Panc1 (cell line): ENCODE measurements at regions not wholly inside any gene's neighbourhood (a gene's known extent, or its start where the extent isn't known, plus 50 kb on each side); places are given as distances from the start of the nearest gene placed in this dataset.

Experiments used
- ATAC-seq: fragments of 200-7000 bp; cut with Tn5 transposase; 2 replicates; pipeline ENCODE4 v1.9.1; 2020; ENCODE audit warnings: mild to moderate bottlenecking, moderate library complexity
- BruUV-seq: library from RNA; stranded (reverse); fragments of 400-500 nt; replicated peaks from 2 replicates; lab custom pipeline; 2021; lab: Mats Ljungman, UMichigan
- CTCF ChIA-PET: fragments of 300-600 bp; sonication (Branson Sonifier 250); formaldehyde crosslinking; loops from one replicate; lab custom pipeline; 2022; ENCODE audit warnings: antibody characterized with exemption; lab: Charles Lee
- POLR2A ChIA-PET: fragments of 300-600 bp; sonication (Branson Sonifier 250); formaldehyde crosslinking; loops from one replicate; lab custom pipeline; 2022; ENCODE audit warnings: antibody characterized with exemption; lab: Charles Lee
- DNase-seq: peaks from one replicate; pipeline ENCODE4 v3.0.0-alpha.2; 2010; ENCODE audit warnings: low read depth, low spot score
- H3K27ac ChIP-seq: 2 replicates; pipeline ENCODE4 v1.5.1; 2011; ENCODE audit warnings: mild to moderate bottlenecking, low read length, inconsistent platforms
- H3K27me3 ChIP-seq: fragments of 200-500 bp; sonication (Bioruptor generic); 2 replicates; pipeline ENCODE4 v1.6.0; 2014; ENCODE audit warnings: low read length, inconsistent platforms; ENCODE audit not compliant: control insufficient read depth, insufficient read depth
- H3K36me3 ChIP-seq: fragments of 200-500 bp; sonication (Bioruptor generic); 2 replicates; pipeline ENCODE4 v1.5.1; 2014; ENCODE audit warnings: inconsistent platforms, mild to moderate bottlenecking, low read length, moderate library complexity; ENCODE audit not compliant: control insufficient read depth, insufficient read depth
- H3K4me1 ChIP-seq: 2 replicates; pipeline ENCODE4 v1.5.1; 2011; ENCODE audit warnings: inconsistent platforms, mild to moderate bottlenecking, low read length, moderate library complexity; ENCODE audit not compliant: control insufficient read depth, insufficient read depth
- H3K4me3 ChIP-seq, 2 experiments: 2 replicates each; pipeline ENCODE4 v1.5.1; 2011 to 2012; ENCODE audit warnings: low read depth in 2 of 2, low read length in 2 of 2, mild to moderate bottlenecking in 2 of 2, inconsistent platforms in 1 of 2, moderate library complexity in 1 of 2
- H3K9me3 ChIP-seq: fragments of 200-500 bp; sonication (Bioruptor generic); 2 replicates; pipeline ENCODE4 v1.5.1; 2014; ENCODE audit warnings: low read depth, mild to moderate bottlenecking, inconsistent platforms, low read length, moderate library complexity; ENCODE audit not compliant: control insufficient read depth, insufficient read depth
- POLR2AphosphoS5 ChIP-seq: IDR thresholded peaks from 2 replicates; pipeline ENCODE4 v1.6.1; 2012; ENCODE audit warnings: mild to moderate bottlenecking, low read depth, low read length, moderate library complexity
- SIN3A ChIP-seq: IDR thresholded peaks from 2 replicates; pipeline ENCODE4 v1.6.1; 2012; ENCODE audit warnings: low read depth, mild to moderate bottlenecking, low read length, moderate library complexity, borderline replicate concordance; ENCODE audit not compliant: insufficient read depth
- TCF7L2 ChIP-seq: IDR thresholded peaks from 2 replicates; pipeline ENCODE4 v1.6.1; 2011; ENCODE audit warnings: mild to moderate bottlenecking, low read depth, low read length, inconsistent platforms
- in situ Hi-C: cut with HindIII; loops from 2 replicates; pipeline ENCODE4 v1.10.0; 2016; ENCODE audit warnings: low sequenced_read_pairs, low pct_unique_long_range_greater_than_20kb
- intact Hi-C: fragments of 100-400 bp; cut with micrococcal nuclease; formaldehyde crosslinking; loops from one replicate; pipeline ENCODE4 v1.10.0; 2022; ENCODE audit not compliant: unreplicated experiment
- TF ChIP-seq, protein P1 (sequence below): fragments of 450-650 bp; IDR thresholded peaks from 2 replicates; pipeline ENCODE4 v1.5.1; 2017; ENCODE audit warnings: mild to moderate bottlenecking
- TF ChIP-seq, protein P2 (sequence below), 2 experiments: IDR thresholded peaks; 2 replicates each; pipeline ENCODE4 v1.6.1; 2011 to 2012; ENCODE audit warnings: low read depth in 2 of 2, control low read depth in 1 of 2, low read length in 1 of 2, mild to moderate bottlenecking in 1 of 2, moderate library complexity in 1 of 2; ENCODE audit not compliant: insufficient read depth in 1 of 2

DNA sequence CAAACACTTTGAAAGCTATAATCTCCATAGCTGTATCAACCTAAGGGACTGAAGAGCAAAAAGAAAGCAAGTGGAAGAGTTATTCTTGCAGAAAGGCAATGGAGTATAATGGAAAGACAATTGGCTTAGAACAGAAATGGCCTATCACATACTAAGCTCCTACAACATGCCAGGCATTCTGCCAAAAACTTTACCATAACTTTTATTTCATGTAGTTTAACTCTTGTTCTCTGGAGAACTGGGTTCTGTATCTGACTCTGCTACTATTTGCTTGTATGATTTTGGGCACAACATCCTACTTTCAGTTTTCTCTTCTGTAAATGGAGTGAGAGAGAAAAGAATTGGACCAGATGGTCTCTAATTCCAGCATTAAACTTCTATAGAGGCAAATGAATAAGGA lies 449.1 kb downstream of the GPATCH2 start:
- Histone ChIP-seq H3K27ac (no peak overlapping the region), H3K36me3 (no peaks in the 10 kb centered on the region), H3K4me3 (no peak overlapping the region), H3K9me3 (no peaks in the 10 kb centered on the region), H3K27me3 (no peaks in the 10 kb centered on the region), H3K4me1 (no peaks in the 10 kb centered on the region)
- in situ Hi-C loops (no loop called here), intact Hi-C loops (no loop called here)
- ChIA-PET POLR2A (no interaction called here), CTCF (no interaction called here)
- BruUV-seq, result no TSS peak
- no peak for ATAC-seq
- TF ChIP-seq POLR2AphosphoS5, result no peak
- no peak for TF ChIP-seq SIN3A
- TF ChIP-seq, protein P1, sequence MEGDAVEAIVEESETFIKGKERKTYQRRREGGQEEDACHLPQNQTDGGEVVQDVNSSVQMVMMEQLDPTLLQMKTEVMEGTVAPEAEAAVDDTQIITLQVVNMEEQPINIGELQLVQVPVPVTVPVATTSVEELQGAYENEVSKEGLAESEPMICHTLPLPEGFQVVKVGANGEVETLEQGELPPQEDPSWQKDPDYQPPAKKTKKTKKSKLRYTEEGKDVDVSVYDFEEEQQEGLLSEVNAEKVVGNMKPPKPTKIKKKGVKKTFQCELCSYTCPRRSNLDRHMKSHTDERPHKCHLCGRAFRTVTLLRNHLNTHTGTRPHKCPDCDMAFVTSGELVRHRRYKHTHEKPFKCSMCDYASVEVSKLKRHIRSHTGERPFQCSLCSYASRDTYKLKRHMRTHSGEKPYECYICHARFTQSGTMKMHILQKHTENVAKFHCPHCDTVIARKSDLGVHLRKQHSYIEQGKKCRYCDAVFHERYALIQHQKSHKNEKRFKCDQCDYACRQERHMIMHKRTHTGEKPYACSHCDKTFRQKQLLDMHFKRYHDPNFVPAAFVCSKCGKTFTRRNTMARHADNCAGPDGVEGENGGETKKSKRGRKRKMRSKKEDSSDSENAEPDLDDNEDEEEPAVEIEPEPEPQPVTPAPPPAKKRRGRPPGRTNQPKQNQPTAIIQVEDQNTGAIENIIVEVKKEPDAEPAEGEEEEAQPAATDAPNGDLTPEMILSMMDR, result no peak
- TF ChIP-seq, protein P2, sequence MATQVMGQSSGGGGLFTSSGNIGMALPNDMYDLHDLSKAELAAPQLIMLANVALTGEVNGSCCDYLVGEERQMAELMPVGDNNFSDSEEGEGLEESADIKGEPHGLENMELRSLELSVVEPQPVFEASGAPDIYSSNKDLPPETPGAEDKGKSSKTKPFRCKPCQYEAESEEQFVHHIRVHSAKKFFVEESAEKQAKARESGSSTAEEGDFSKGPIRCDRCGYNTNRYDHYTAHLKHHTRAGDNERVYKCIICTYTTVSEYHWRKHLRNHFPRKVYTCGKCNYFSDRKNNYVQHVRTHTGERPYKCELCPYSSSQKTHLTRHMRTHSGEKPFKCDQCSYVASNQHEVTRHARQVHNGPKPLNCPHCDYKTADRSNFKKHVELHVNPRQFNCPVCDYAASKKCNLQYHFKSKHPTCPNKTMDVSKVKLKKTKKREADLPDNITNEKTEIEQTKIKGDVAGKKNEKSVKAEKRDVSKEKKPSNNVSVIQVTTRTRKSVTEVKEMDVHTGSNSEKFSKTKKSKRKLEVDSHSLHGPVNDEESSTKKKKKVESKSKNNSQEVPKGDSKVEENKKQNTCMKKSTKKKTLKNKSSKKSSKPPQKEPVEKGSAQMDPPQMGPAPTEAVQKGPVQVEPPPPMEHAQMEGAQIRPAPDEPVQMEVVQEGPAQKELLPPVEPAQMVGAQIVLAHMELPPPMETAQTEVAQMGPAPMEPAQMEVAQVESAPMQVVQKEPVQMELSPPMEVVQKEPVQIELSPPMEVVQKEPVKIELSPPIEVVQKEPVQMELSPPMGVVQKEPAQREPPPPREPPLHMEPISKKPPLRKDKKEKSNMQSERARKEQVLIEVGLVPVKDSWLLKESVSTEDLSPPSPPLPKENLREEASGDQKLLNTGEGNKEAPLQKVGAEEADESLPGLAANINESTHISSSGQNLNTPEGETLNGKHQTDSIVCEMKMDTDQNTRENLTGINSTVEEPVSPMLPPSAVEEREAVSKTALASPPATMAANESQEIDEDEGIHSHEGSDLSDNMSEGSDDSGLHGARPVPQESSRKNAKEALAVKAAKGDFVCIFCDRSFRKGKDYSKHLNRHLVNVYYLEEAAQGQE (IDR thresholded peaks at IDR 0.05; ENCODE audit: insufficient read depth in 1 of 2, low read depth in 2 of 2, low read length in 1 of 2), result no peak
- no peak for TF ChIP-seq TCF7L2
- no peak for DNase-seq

DNA sequence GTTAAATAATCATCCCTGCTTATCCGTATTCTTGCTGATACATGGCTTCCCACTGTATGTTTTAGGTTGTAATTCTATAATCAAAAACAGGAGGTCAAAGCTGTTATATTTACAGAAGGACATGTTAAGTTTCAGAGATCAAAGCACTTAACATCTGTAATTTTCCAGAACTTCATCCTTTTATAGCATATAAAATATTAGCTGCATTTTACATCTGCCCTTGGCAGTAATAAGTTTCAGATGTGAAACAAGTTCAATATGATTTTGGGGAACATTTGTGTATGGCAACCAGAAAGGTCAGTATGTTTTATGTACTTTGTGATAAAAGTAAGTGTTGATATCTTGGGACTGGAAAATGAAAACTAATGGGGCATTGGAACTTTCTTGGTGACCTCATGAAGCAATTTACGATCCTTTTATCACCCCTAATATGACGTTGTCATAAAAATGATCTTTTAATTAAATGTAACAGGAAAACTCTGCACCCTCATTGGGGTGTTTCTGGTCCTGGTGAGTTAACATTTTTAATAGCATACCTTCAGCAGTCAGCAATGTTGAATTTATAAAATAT lies 449.6 kb downstream of the GPATCH2 start:
- ChIA-PET POLR2A (no interaction called here), CTCF (no interaction called here)
- Histone ChIP-seq H3K4me3 (no peak overlapping the region), H3K4me1 (no peaks in the 10 kb centered on the region), H3K36me3 (no peaks in the 10 kb centered on the region), H3K27ac (no peak overlapping the region), H3K9me3 (no peaks in the 10 kb centered on the region), H3K27me3 (no peaks in the 10 kb centered on the region)
- TF ChIP-seq TCF7L2 (no peak), POLR2AphosphoS5 (no peak), SIN3A (no peak)
- TF ChIP-seq, protein P2 (IDR thresholded peaks at IDR 0.05; ENCODE audit: insufficient read depth in 1 of 2, low read depth in 2 of 2, low read length in 1 of 2), result no peak
- TF ChIP-seq, protein P1, result no peak
- ATAC-seq (no peak), DNase-seq (no peak)
- intact Hi-C loops (no loop called here), in situ Hi-C loops (no loop called here)
- BruUV-seq, result no TSS peak
